ENCODE measurements at regions not wholly inside any gene's neighbourhood (a gene's known extent, or its start where the extent isn't known, plus 50 kb on each side); places are given as distances from the start of the nearest gene placed in this dataset.
"Not testable (repeated sequence)": the region's sequence is repeated elsewhere in the genome, so short reads cannot be mapped to it uniquely, and the experiment has no call there.

GRCh38 chr21:27363719-27364477, 397.0 kb upstream of the ADAMTS5 start:
- no peak for DNase-seq (ENCODE audit: low read depth in 4 of 4, low spot score in 3 of 4)

- no peak for DNase-seq (ENCODE audit: low read depth in 4 of 4, low spot score in 3 of 4)
Observed at GRCh38 chr21:27362249-27362648, 395.4 kb upstream of the ADAMTS5 start.

GRCh38 chr21:27359141-27359540, 392.3 kb upstream of the ADAMTS5 start:
- no peak for DNase-seq (ENCODE audit: low read depth in 4 of 4, low spot score in 3 of 4)

- DNase-seq (ENCODE audit: low read depth in 4 of 4, low spot score in 3 of 4), result no peak
Observed at GRCh38 chr21:27352885-27353284, 386.0 kb upstream of the ADAMTS5 start.

- DNase-seq (ENCODE audit: low read depth in 4 of 4, low spot score in 3 of 4), result no peak
Observed at GRCh38 chr21:27346041-27346448, 379.2 kb upstream of the ADAMTS5 start.

GRCh38 chr21:27339902-27340301, 373.0 kb upstream of the ADAMTS5 start:
- no peak for DNase-seq (ENCODE audit: low read depth in 4 of 4, low spot score in 3 of 4)

GRCh38 chr21:27338007-27338406, 371.1 kb upstream of the ADAMTS5 start:
- DNase-seq (ENCODE audit: low read depth in 4 of 4, low spot score in 3 of 4), result not testable (repeated sequence)

- no peak for DNase-seq (ENCODE audit: low read depth in 4 of 4, low spot score in 3 of 4)
Observed at GRCh38 chr21:27333096-27333495, 366.2 kb upstream of the ADAMTS5 start.

- DNase-seq (ENCODE audit: low read depth in 4 of 4, low spot score in 3 of 4), result peak in 3 of 4 donors; percentile 31 to 64 (median 57)
Observed at GRCh38 chr21:27329255-27329851, 362.5 kb upstream of the ADAMTS5 start.

- no peak for DNase-seq (ENCODE audit: low read depth in 4 of 4, low spot score in 3 of 4)
Observed at GRCh38 chr21:27326301-27326700, 359.4 kb upstream of the ADAMTS5 start.

- DNase-seq (ENCODE audit: low read depth in 4 of 4, low spot score in 3 of 4), result no peak
Observed at GRCh38 chr21:27323331-27323730, 356.4 kb upstream of the ADAMTS5 start.

- DNase-seq (ENCODE audit: low read depth in 4 of 4, low spot score in 3 of 4), result no peak
Observed at GRCh38 chr21:27321791-27322190, 354.9 kb upstream of the ADAMTS5 start.

GRCh38 chr21:27320868-27321267, 354.0 kb upstream of the ADAMTS5 start:
- no peak for DNase-seq (ENCODE audit: low read depth in 4 of 4, low spot score in 3 of 4)

- not testable (repeated sequence) for DNase-seq (ENCODE audit: low read depth in 4 of 4, low spot score in 3 of 4)
Observed at GRCh38 chr21:27317601-27318000, 350.7 kb upstream of the ADAMTS5 start.

- no peak for DNase-seq (ENCODE audit: low read depth in 4 of 4, low spot score in 3 of 4)
Observed at GRCh38 chr21:27315373-27315772, 348.5 kb upstream of the ADAMTS5 start.

GRCh38 chr21:27314131-27314530, 347.2 kb upstream of the ADAMTS5 start:
- DNase-seq (ENCODE audit: low read depth in 4 of 4, low spot score in 3 of 4), result no peak

GRCh38 chr21:27306791-27307775, 340.2 kb upstream of the ADAMTS5 start:
- no peak for DNase-seq (ENCODE audit: low read depth in 4 of 4, low spot score in 3 of 4)

- no peak for DNase-seq (ENCODE audit: low read depth in 4 of 4, low spot score in 3 of 4)
Observed at GRCh38 chr21:27306206-27306605, 339.3 kb upstream of the ADAMTS5 start.

- DNase-seq (ENCODE audit: low read depth in 4 of 4, low spot score in 3 of 4), result no peak
Observed at GRCh38 chr21:27301220-27301619, 334.3 kb upstream of the ADAMTS5 start.

GRCh38 chr21:27300770-27301169, 333.9 kb upstream of the ADAMTS5 start:
- no peak for DNase-seq (ENCODE audit: low read depth in 4 of 4, low spot score in 3 of 4)

GRCh38 chr21:27298465-27298864, 331.6 kb upstream of the ADAMTS5 start:
- DNase-seq (ENCODE audit: low read depth in 4 of 4, low spot score in 3 of 4), result no peak
